Suprapubic skin (tissue), 4 donors: ENCODE measurements at regions not wholly inside any gene's neighbourhood (a gene's known extent, or its start where the extent isn't known, plus 50 kb on each side); places are given as distances from the start of the nearest gene placed in this dataset.

Experiments used
- DNase-seq, 2 donors: peaks; one replicate each; pipeline ENCODE4 v3.0.0-alpha.2; 2019; ENCODE audit warnings: low spot score in 2 of 2
- H3K27ac ChIP-seq: fragments of 200-600 bp; sonication (generic); one replicate; pipeline ENCODE4 v1.5.1; 2019
- H3K27me3 ChIP-seq: fragments of 200-600 bp; sonication (generic); one replicate; pipeline ENCODE4 v1.5.1; 2019
- H3K36me3 ChIP-seq: fragments of 200-600 bp; sonication (generic); one replicate; pipeline ENCODE4 v1.5.1; 2019
- H3K4me1 ChIP-seq: fragments of 200-600 bp; sonication (generic); one replicate; pipeline ENCODE4 v1.5.1; 2019
- H3K4me3 ChIP-seq: fragments of 200-600 bp; sonication (generic); one replicate; pipeline ENCODE4 v1.5.1; 2019; ENCODE audit warnings: mild to moderate bottlenecking
- H3K9me3 ChIP-seq: fragments of 200-600 bp; sonication (generic); one replicate; pipeline ENCODE4 v1.5.1; 2019
- CTCF ChIP-seq, 2 donors: fragments of 200-600 bp in 1 of 2; fragments of 450-650 bp in 1 of 2; sonication (generic) in 1 of 2; IDR thresholded peaks; one replicate each; pipeline ENCODE4 v1.5.1; 2016 to 2019; ENCODE audit warnings: antibody characterized with exemption in 2 of 2, mild to moderate bottlenecking in 1 of 2, moderate library complexity in 1 of 2
- EP300 ChIP-seq: sonication (generic); formaldehyde crosslinking; IDR thresholded peaks from one replicate; pipeline ENCODE4 v1.6.1; 2017; ENCODE audit warnings: antibody characterized with exemption
- POLR2A ChIP-seq, 2 donors: fragments of 450-650 bp; IDR thresholded peaks; one replicate each; pipeline ENCODE4 v1.6.1; 2017; ENCODE audit warnings: antibody characterized with exemption in 2 of 2, mild to moderate bottlenecking in 2 of 2, moderate library complexity in 2 of 2
- POLR2AphosphoS5 ChIP-seq, 3 donors: sonication (generic); formaldehyde crosslinking; IDR thresholded peaks; one replicate each; pipeline ENCODE4 v1.6.1; 2017; ENCODE audit warnings: antibody characterized with exemption in 3 of 3
- WGBS: methylation state at CpG from one replicate; pipeline ENCODE4 v1.1.5; 2018; 5-methylcytosine and 5-hydroxymethylcytosine counted together

- TF ChIP-seq EP300 (no peak), CTCF (IDR thresholded peaks at IDR 0.05) (no peak), POLR2AphosphoS5 (IDR thresholded peaks at IDR 0.05) (no peak), POLR2A (IDR thresholded peaks at IDR 0.05) (no peak)
- no peaks in the 10 kb centered on the region for H3K9me3 ChIP-seq
- H3K4me3 ChIP-seq, result no peak overlapping the region
- 36% methylated on average over 9 of the region's 9 CpGs for WGBS
- no peaks in the 10 kb centered on the region for H3K36me3 ChIP-seq
- DNase-seq, result no peak
- H3K4me1 ChIP-seq, result no peaks in the 10 kb centered on the region
- no peak overlapping the region for H3K27ac ChIP-seq
- no peaks in the 10 kb centered on the region for H3K27me3 ChIP-seq
These were observed 990.7 kb downstream of the CCSER2 start for GRCh38 chr10:85318809-85319807.

- 36% methylated on average over 3 of the region's 3 CpGs for WGBS
- DNase-seq, result no peak
These were observed 991.4 kb downstream of the CCSER2 start for GRCh38 chr10:85319826-85320225.

DNA sequence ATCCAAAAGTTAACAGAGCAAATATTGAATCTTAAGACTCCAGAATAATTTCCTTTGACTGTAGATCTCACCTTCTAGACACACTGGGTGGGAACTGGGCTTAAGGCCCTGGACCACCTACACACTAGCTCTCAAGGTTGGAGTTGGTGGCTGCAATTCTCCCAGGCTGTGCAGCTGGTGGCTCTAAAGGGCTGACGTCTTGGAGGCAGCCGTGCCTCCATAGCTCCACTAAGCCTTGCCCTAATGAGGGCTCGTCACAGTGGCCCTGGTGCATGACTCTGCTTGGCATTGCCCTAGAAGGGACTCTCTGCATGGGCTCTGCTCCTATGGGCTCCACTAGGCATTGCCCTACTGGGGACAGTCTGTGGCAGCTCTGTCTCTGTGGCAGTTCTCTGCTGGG is 1005.2 kb downstream of the CCSER2 start:
- WGBS, result 83% methylated on average over 3 of the region's 3 CpGs
- Histone ChIP-seq H3K4me1 (no peaks in the 10 kb centered on the region), H3K36me3 (no peaks in the 10 kb centered on the region), H3K27me3 (no peaks in the 10 kb centered on the region), H3K9me3 (no peaks in the 10 kb centered on the region), H3K27ac (no peak overlapping the region), H3K4me3 (no peak overlapping the region)
- TF ChIP-seq EP300 (no peak), POLR2AphosphoS5 (IDR thresholded peaks at IDR 0.05) (no peak), POLR2A (IDR thresholded peaks at IDR 0.05) (no peak), CTCF (IDR thresholded peaks at IDR 0.05) (no peak)
- DNase-seq, result no peak

More at GRCh38 chr10:85319826-85320225, 991.4 kb downstream of the CCSER2 start:
- no peak overlapping the region for H3K4me3 ChIP-seq
- H3K9me3 ChIP-seq, result no peaks in the 10 kb centered on the region
- no peak for TF ChIP-seq EP300
- no peak overlapping the region for H3K27ac ChIP-seq
- H3K36me3 ChIP-seq, result no peaks in the 10 kb centered on the region
- no peaks in the 10 kb centered on the region for H3K4me1 ChIP-seq
- no peaks in the 10 kb centered on the region for H3K27me3 ChIP-seq

- Histone ChIP-seq H3K27ac (no peak overlapping the region), H3K9me3 (no peaks in the 10 kb centered on the region), H3K4me1 (no peaks in the 10 kb centered on the region), H3K27me3 (no peaks in the 10 kb centered on the region), H3K36me3 (no peaks in the 10 kb centered on the region), H3K4me3 (no peak overlapping the region)
- TF ChIP-seq POLR2A (IDR thresholded peaks at IDR 0.05) (no peak), CTCF (IDR thresholded peaks at IDR 0.05) (no peak), POLR2AphosphoS5 (IDR thresholded peaks at IDR 0.05) (no peak), EP300 (no peak)
- DNase-seq, result no peak
- WGBS, result 59% methylated on average over 1 of the region's 1 CpG
These were observed 1004.2 kb downstream of the GRID1 start for GRCh38 chr10:85362401-85362800.

DNA sequence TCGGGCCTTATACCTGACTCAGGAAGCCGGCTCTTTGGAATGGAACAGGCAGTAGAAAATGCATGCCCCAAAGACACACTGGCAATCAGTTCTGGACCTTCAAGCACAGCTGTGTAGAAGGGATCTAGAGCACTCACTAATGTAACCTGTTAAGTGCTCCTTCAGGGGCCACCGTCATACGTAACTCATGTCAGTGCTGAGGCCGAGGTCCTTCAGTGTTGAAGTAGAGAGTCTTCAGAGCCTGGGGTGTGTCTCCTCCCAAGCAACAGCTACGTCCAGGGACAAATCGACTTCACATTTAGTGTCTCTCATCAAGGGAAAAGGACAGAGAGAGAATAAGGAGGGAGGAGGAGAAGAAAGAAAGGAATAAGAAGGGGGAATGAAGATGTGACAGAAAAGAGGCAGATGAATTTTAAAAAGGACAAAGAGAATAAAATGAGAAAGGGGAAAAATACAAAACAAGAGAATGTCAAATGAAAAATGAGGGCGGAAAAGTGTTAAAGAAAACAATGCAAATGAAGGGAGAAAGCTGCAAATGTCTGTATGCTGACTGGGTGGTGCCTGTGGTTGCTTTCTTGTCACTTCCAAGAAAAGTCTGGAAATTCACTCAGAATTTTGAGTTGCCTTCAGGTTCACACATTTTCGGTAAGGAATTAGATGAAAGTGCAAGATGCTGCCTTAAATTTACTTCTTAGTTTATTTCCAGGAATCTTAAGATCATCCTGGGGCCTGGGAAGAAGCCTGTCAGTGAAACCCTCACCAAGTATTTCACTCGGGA is 989.4 kb downstream of the GRID1 start:
- H3K4me1 ChIP-seq, result no peaks in the 10 kb centered on the region
- WGBS, result 72% methylated on average over 10 of the region's 10 CpGs
- TF ChIP-seq EP300 (no peak), POLR2A (IDR thresholded peaks at IDR 0.05) (no peak), POLR2AphosphoS5 (IDR thresholded peaks at IDR 0.05) (no peak), CTCF (IDR thresholded peaks at IDR 0.05) (no peak)
- H3K36me3 ChIP-seq, result no peaks in the 10 kb centered on the region
- no peaks in the 10 kb centered on the region for H3K9me3 ChIP-seq
- no peak overlapping the region for H3K4me3 ChIP-seq
- no peak for DNase-seq
- H3K27me3 ChIP-seq, result peaks cover 3% of the 10 kb centered on the region
- no peak overlapping the region for H3K27ac ChIP-seq
